ENCODE measurements at regions not wholly inside any gene's neighbourhood (a gene's known extent, or its start where the extent isn't known, plus 50 kb on each side); places are given as distances from the start of the nearest gene placed in this dataset.

- no peaks in the 10 kb centered on the region for H4K20me1 ChIP-seq (ENCODE audit: insufficient read depth, low read length)
- no peaks in the 10 kb centered on the region for H3K9me2 ChIP-seq (ENCODE audit: low read depth, low read length)
- H3K79me2 ChIP-seq (ENCODE audit: insufficient read depth, low read length): no peaks in the 10 kb centered on the region
- TF ChIP-seq EZH2 (IDR thresholded peaks at IDR 0.05; ENCODE audit: borderline replicate concordance, low read length): no peak
- TF ChIP-seq, protein P1, sequence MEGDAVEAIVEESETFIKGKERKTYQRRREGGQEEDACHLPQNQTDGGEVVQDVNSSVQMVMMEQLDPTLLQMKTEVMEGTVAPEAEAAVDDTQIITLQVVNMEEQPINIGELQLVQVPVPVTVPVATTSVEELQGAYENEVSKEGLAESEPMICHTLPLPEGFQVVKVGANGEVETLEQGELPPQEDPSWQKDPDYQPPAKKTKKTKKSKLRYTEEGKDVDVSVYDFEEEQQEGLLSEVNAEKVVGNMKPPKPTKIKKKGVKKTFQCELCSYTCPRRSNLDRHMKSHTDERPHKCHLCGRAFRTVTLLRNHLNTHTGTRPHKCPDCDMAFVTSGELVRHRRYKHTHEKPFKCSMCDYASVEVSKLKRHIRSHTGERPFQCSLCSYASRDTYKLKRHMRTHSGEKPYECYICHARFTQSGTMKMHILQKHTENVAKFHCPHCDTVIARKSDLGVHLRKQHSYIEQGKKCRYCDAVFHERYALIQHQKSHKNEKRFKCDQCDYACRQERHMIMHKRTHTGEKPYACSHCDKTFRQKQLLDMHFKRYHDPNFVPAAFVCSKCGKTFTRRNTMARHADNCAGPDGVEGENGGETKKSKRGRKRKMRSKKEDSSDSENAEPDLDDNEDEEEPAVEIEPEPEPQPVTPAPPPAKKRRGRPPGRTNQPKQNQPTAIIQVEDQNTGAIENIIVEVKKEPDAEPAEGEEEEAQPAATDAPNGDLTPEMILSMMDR (IDR thresholded peaks at IDR 0.05; ENCODE audit: low read length): no peak
- H3K36me3 ChIP-seq (ENCODE audit: insufficient read depth, low read length): no peaks in the 10 kb centered on the region
- no peak overlapping the region for H2AFZ ChIP-seq (ENCODE audit: low read length)
- no peaks in the 10 kb centered on the region for H3K27me3 ChIP-seq (ENCODE audit: insufficient read depth, low read length)
- no peak overlapping the region for H3K9ac ChIP-seq (ENCODE audit: low read length)
- H3K4me2 ChIP-seq (ENCODE audit: low read length): no peak overlapping the region
- no peaks in the 10 kb centered on the region for H3K9me3 ChIP-seq (ENCODE audit: low read length)
- H3F3A ChIP-seq (ENCODE audit: insufficient read depth, low read length): no peaks in the 10 kb centered on the region
- H3K4me1 ChIP-seq (ENCODE audit: insufficient read depth, low read length, severe bottlenecking): no peaks in the 10 kb centered on the region
- no peak overlapping the region for H3K4me3 ChIP-seq (ENCODE audit: low read depth, low read length, poor library complexity, severe bottlenecking)
- no peak overlapping the region for H3K27ac ChIP-seq (ENCODE audit: low read depth, low read length, poor library complexity, severe bottlenecking)
Measured at GRCh38 chr2:83844490-83844889, 614.6 kb downstream of the SUCLG1 start.

DNA sequence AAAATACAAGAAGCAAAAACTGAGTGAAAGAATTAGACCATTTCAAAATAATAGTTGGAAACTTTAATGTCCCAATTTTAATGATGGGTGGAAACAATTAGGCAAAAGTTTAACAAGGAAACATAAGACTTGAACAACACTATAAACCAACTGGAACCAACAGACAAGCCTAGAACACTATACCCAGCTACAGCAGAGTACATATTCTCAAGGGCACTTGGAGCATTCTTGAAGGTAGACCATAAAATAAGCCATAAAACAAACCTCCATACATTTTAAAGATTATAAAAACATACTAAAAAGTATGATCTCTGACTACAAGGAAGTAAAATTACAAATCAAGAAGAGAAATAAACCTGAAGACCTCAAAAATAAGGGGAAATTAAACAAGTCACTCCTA, 616.7 kb downstream of the SUCLG1 start:
- no peaks in the 10 kb centered on the region for H3K9me2 ChIP-seq (ENCODE audit: low read depth, low read length)
- no peaks in the 10 kb centered on the region for H3K79me2 ChIP-seq (ENCODE audit: insufficient read depth, low read length)
- H3K4me3 ChIP-seq (ENCODE audit: low read depth, low read length, poor library complexity, severe bottlenecking): no peak overlapping the region
- H3K9me3 ChIP-seq (ENCODE audit: low read length): no peaks in the 10 kb centered on the region
- H2AFZ ChIP-seq (ENCODE audit: low read length): no peak overlapping the region
- H3F3A ChIP-seq (ENCODE audit: insufficient read depth, low read length): no peaks in the 10 kb centered on the region
- H3K36me3 ChIP-seq (ENCODE audit: insufficient read depth, low read length): no peaks in the 10 kb centered on the region
- no peaks in the 10 kb centered on the region for H3K27me3 ChIP-seq (ENCODE audit: insufficient read depth, low read length)
- H3K4me1 ChIP-seq (ENCODE audit: insufficient read depth, low read length, severe bottlenecking): no peaks in the 10 kb centered on the region
- no peak overlapping the region for H3K9ac ChIP-seq (ENCODE audit: low read length)
- no peak for TF ChIP-seq EZH2 (IDR thresholded peaks at IDR 0.05; ENCODE audit: borderline replicate concordance, low read length)
- TF ChIP-seq, protein P1 (IDR thresholded peaks at IDR 0.05; ENCODE audit: low read length): no peak
- H4K20me1 ChIP-seq (ENCODE audit: insufficient read depth, low read length): no peaks in the 10 kb centered on the region
- no peak overlapping the region for H3K4me2 ChIP-seq (ENCODE audit: low read length)
- no peak overlapping the region for H3K27ac ChIP-seq (ENCODE audit: low read depth, low read length, poor library complexity, severe bottlenecking)

- TF ChIP-seq, protein P1 (IDR thresholded peaks at IDR 0.05; ENCODE audit: low read length): no peak
- TF ChIP-seq EZH2 (IDR thresholded peaks at IDR 0.05; ENCODE audit: borderline replicate concordance, low read length): no peak
- H3K4me1 ChIP-seq (ENCODE audit: insufficient read depth, low read length, severe bottlenecking): no peaks in the 10 kb centered on the region
- no peak overlapping the region for H3K4me3 ChIP-seq (ENCODE audit: low read depth, low read length, poor library complexity, severe bottlenecking)
- H3F3A ChIP-seq (ENCODE audit: insufficient read depth, low read length): no peaks in the 10 kb centered on the region
- no peak overlapping the region for H3K27ac ChIP-seq (ENCODE audit: low read depth, low read length, poor library complexity, severe bottlenecking)
- H3K79me2 ChIP-seq (ENCODE audit: insufficient read depth, low read length): no peaks in the 10 kb centered on the region
- no peaks in the 10 kb centered on the region for H3K9me2 ChIP-seq (ENCODE audit: low read depth, low read length)
- H4K20me1 ChIP-seq (ENCODE audit: insufficient read depth, low read length): no peaks in the 10 kb centered on the region
- no peaks in the 10 kb centered on the region for H3K36me3 ChIP-seq (ENCODE audit: insufficient read depth, low read length)
- H3K27me3 ChIP-seq (ENCODE audit: insufficient read depth, low read length): no peaks in the 10 kb centered on the region
- no peaks in the 10 kb centered on the region for H3K9me3 ChIP-seq (ENCODE audit: low read length)
- H3K4me2 ChIP-seq (ENCODE audit: low read length): no peak overlapping the region
- H3K9ac ChIP-seq (ENCODE audit: low read length): no peak overlapping the region
- no peak overlapping the region for H2AFZ ChIP-seq (ENCODE audit: low read length)
Measured at GRCh38 chr2:83837823-83838222, 621.3 kb downstream of the SUCLG1 start.
